H9 (cell line): ENCODE measurements at regions not wholly inside any gene's neighbourhood (a gene's known extent, or its start where the extent isn't known, plus 50 kb on each side); places are given as distances from the start of the nearest gene placed in this dataset.

Source experiments
- DNase-seq: peaks from one replicate; pipeline ENCODE4 v3.0.0-alpha.2; 2017
- H2AFZ ChIP-seq: one replicate; pipeline ENCODE4 v1.6.1; 2013; ENCODE audit warnings: mild to moderate bottlenecking, low read length, control low read depth, moderate library complexity
- H2AK5ac ChIP-seq: 2 replicates; pipeline ENCODE4 v1.6.1; 2013; ENCODE audit warnings: low read length, control low read depth, mixed read lengths; ENCODE audit not compliant: insufficient read length
- H2BK120ac ChIP-seq: one replicate; pipeline ENCODE4 v1.6.1; 2013; ENCODE audit warnings: low read depth, mild to moderate bottlenecking, low read length, control low read depth, inconsistent platforms; ENCODE audit not compliant: poor library complexity, severe bottlenecking
- H2BK12ac ChIP-seq: 2 replicates; pipeline ENCODE4 v1.6.1; 2013; ENCODE audit warnings: low read length, control low read depth, mixed read lengths, low read depth; ENCODE audit not compliant: insufficient read length
- H2BK15ac ChIP-seq: 2 replicates; pipeline ENCODE4 v1.6.1; 2013; ENCODE audit warnings: low read depth, low read length, control low read depth
- H2BK20ac ChIP-seq: one replicate; pipeline ENCODE4 v1.6.1; 2013; ENCODE audit warnings: low read depth, mild to moderate bottlenecking, low read length, control low read depth, inconsistent platforms; ENCODE audit not compliant: poor library complexity, severe bottlenecking
- H2BK5ac ChIP-seq: 2 replicates; pipeline ENCODE4 v1.6.1; 2013; ENCODE audit warnings: low read length, control low read depth, mixed read lengths; ENCODE audit not compliant: insufficient read length
- H3K14ac ChIP-seq: 2 replicates; pipeline ENCODE4 v1.6.1; 2013; ENCODE audit warnings: low read length, control low read depth; ENCODE audit not compliant: insufficient read depth
- H3K18ac ChIP-seq: 2 replicates; pipeline ENCODE4 v1.6.1; 2013; ENCODE audit warnings: low read depth, mild to moderate bottlenecking, mixed read lengths, low read length, control low read depth; ENCODE audit not compliant: insufficient read length
- H3K23ac ChIP-seq: 2 replicates; pipeline ENCODE4 v1.6.1; 2013; ENCODE audit warnings: low read length, control low read depth, mixed read lengths, low read depth; ENCODE audit not compliant: insufficient read length
- H3K23me2 ChIP-seq: 2 replicates; pipeline ENCODE4 v1.6.1; 2013; ENCODE audit warnings: low read depth, mild to moderate bottlenecking, mixed read lengths, low read length, control low read depth; ENCODE audit not compliant: insufficient read length, poor library complexity, severe bottlenecking
- H3K27ac ChIP-seq: 2 replicates; pipeline ENCODE4 v1.5.1; 2013; ENCODE audit warnings: low read length, control low read depth, mixed read lengths, low read depth; ENCODE audit not compliant: insufficient read length
- H3K27me3 ChIP-seq: 2 replicates; pipeline ENCODE4 v1.6.1; 2013; ENCODE audit warnings: low read length, control low read depth, inconsistent platforms; ENCODE audit not compliant: insufficient read depth
- H3K4ac ChIP-seq: 2 replicates; pipeline ENCODE4 v1.6.1; 2013; ENCODE audit warnings: low read depth, mild to moderate bottlenecking, control low read depth, inconsistent platforms, low read length, moderate library complexity
- H3K4me1 ChIP-seq: 2 replicates; pipeline ENCODE4 v1.6.1; 2013; ENCODE audit warnings: low read length, control low read depth, inconsistent platforms; ENCODE audit not compliant: insufficient read depth
- H3K4me2 ChIP-seq: 2 replicates; pipeline ENCODE4 v1.6.1; 2013; ENCODE audit warnings: low read length, control low read depth, mixed read lengths; ENCODE audit not compliant: insufficient read length, insufficient read depth
- H3K56ac ChIP-seq: 2 replicates; pipeline ENCODE4 v1.6.1; 2013; ENCODE audit warnings: low read depth, mild to moderate bottlenecking, mixed read lengths, low read length, control low read depth; ENCODE audit not compliant: insufficient read length
- H3K79me1 ChIP-seq: 2 replicates; pipeline ENCODE4 v1.6.1; 2013; ENCODE audit warnings: low read depth, mild to moderate bottlenecking, moderate library complexity, low read length, control low read depth, inconsistent platforms; ENCODE audit not compliant: insufficient read depth, poor library complexity, severe bottlenecking
- H3K79me2 ChIP-seq: 2 replicates; pipeline ENCODE4 v1.6.1; 2013; ENCODE audit warnings: low read length, control low read depth, inconsistent platforms; ENCODE audit not compliant: insufficient read depth
- H3K9ac ChIP-seq: 2 replicates; pipeline ENCODE4 v1.6.1; 2013; ENCODE audit warnings: low read length, control low read depth, mixed read lengths; ENCODE audit not compliant: insufficient read length; ENCODE audit errors: extremely low read depth
- H3K9me3 ChIP-seq: one replicate; pipeline ENCODE4 v1.6.1; 2013; ENCODE audit warnings: low read depth, low read length, inconsistent platforms; ENCODE audit not compliant: control insufficient read depth
- H3T11ph ChIP-seq: one replicate; pipeline ENCODE4 v1.6.1; 2013; ENCODE audit warnings: mild to moderate bottlenecking, low read length, control low read depth, inconsistent platforms
- H4K20me1 ChIP-seq: one replicate; pipeline ENCODE4 v1.6.1; 2013; ENCODE audit not compliant: control insufficient read depth, insufficient read length, insufficient read depth
- H4K5ac ChIP-seq: 2 replicates; pipeline ENCODE4 v1.6.1; 2013; ENCODE audit warnings: low read depth, mild to moderate bottlenecking, mixed read lengths, low read length, control low read depth; ENCODE audit not compliant: insufficient read length
- H4K8ac ChIP-seq: replicated peaks from 2 replicates; pipeline ENCODE4 v1.6.1; 2013; ENCODE audit warnings: low read length, control low read depth, mixed read lengths, low read depth; ENCODE audit not compliant: insufficient read length
- H4K91ac ChIP-seq: 2 replicates; pipeline ENCODE4 v1.6.1; 2013; ENCODE audit warnings: low read depth, mild to moderate bottlenecking, moderate library complexity, mixed read lengths, low read length, control low read depth; ENCODE audit not compliant: insufficient read length
- H3K27ac Mint-ChIP-seq, 3 experiments: 2 replicates in 2 of 3; 3 replicates in 1 of 3; pipeline ENCODE4 v1.8.0; 2020 to 2021; ENCODE audit warnings: mixed read lengths in 3 of 3, mild to moderate bottlenecking in 1 of 3, moderate library complexity in 1 of 3
- H3K27me3 Mint-ChIP-seq: 2 replicates; pipeline ENCODE4 v1.8.0; 2021; ENCODE audit warnings: low read depth, mild to moderate bottlenecking, moderate library complexity, mixed read lengths
- H3K36me3 Mint-ChIP-seq, 3 experiments: 2 replicates in 2 of 3; 3 replicates in 1 of 3; pipeline ENCODE4 v1.8.0; 2020 to 2021; ENCODE audit warnings: low read depth in 3 of 3, mixed read lengths in 3 of 3; ENCODE audit not compliant: insufficient read depth in 1 of 3
- H3K4me1 Mint-ChIP-seq, 2 experiments: 2 replicates each; pipeline ENCODE4 v1.8.0; 2020; ENCODE audit warnings: mixed read lengths in 2 of 2
- H3K4me3 Mint-ChIP-seq, 2 experiments: 2 replicates in 1 of 2; 3 replicates in 1 of 2; pipeline ENCODE4 v1.8.0; 2020 to 2021; ENCODE audit warnings: mild to moderate bottlenecking in 2 of 2, mixed read lengths in 2 of 2, moderate library complexity in 1 of 2
- H3K9me3 Mint-ChIP-seq, 2 experiments: 2 replicates in 1 of 2; 3 replicates in 1 of 2; pipeline ENCODE4 v1.8.0; 2020; ENCODE audit warnings: mild to moderate bottlenecking in 2 of 2, mixed read lengths in 2 of 2, moderate library complexity in 1 of 2
- WGBS: extraction: QIAGEN DNeasy Blood & Tissue Kit; methylation state at CpG from one replicate; pipeline ENCODE4 v1.1.7; 2013; ENCODE audit warnings: missing lambda C conversion rate, low lambda C conversion rate, mixed read lengths; ENCODE audit not compliant: insufficient read length; ENCODE audit errors: extremely low coverage; 5-methylcytosine and 5-hydroxymethylcytosine counted together
- TF ChIP-seq, protein P1 (sequence below): fragments of 200-600 bp; sonication (generic); conservative IDR thresholded peaks from 3 replicates; pipeline ENCODE4 v1.8.0; 2021; ENCODE audit warnings: antibody characterized with exemption, mild to moderate bottlenecking

DNA sequence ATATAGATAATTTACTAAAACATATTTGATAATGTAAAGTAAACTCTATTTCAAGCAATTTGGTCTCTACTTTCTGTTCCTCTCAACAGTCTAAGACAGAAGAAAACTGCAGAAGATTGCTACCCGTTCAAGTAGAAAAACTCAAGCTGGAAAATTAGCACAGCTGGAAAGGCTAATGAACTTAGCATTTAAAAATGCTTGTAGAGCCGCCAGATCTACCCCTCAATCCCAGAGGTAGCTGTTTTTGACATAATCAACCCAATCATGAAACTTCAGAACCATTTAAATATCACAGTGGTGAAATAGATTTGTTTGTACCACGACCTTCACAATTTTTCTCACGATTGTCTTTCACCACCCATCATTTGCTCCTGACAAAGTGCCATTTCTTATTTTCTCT is 479.5 kb downstream of the SPRY1 start:
- no CpG with 5 or more reads among the region's 4 CpGs for WGBS
- Histone ChIP-seq H3K23me2 (no peaks in the 10 kb centered on the region), H4K91ac (no peak overlapping the region), H2AK5ac (no peak overlapping the region), H3K27ac (no peak overlapping the region), H2BK120ac (no peak overlapping the region), H3K9ac (no peak overlapping the region), H3K18ac (no peak overlapping the region), H3K9me3 (no peaks in the 10 kb centered on the region), H4K8ac (no peak overlapping the region), H3K4me2 (no peak overlapping the region), H2BK12ac (no peak overlapping the region), H3K14ac (no peak overlapping the region), H3K4ac (no peak overlapping the region), H2BK5ac (no peak overlapping the region), H2BK15ac (no peak overlapping the region), H3K4me1 (no peaks in the 10 kb centered on the region), H3K56ac (no peak overlapping the region), H3K23ac (no peak overlapping the region), H3T11ph (no peak overlapping the region), H3K79me1 (no peaks in the 10 kb centered on the region), H3K79me2 (no peaks in the 10 kb centered on the region), H2BK20ac (no peak overlapping the region), H4K5ac (no peak overlapping the region), H3K27me3 (no peaks in the 10 kb centered on the region), H2AFZ (no peak overlapping the region), H4K20me1 (no peaks in the 10 kb centered on the region)
- DNase-seq, result no peak
- Mint-ChIP-seq H3K9me3 (peaks cover 8 to 14% of the 10 kb centered on the region in 2 experiments; a peak in 4 of 5 replicates), H3K4me1 (peaks cover 9 to 10% of the 10 kb centered on the region in 2 experiments), H3K36me3 (peaks cover 0 to 16% (median 4%) of the 10 kb centered on the region in 3 experiments; a peak in 4 of 7 replicates), H3K4me3 (no peak overlapping the region), H3K27me3 (no peaks in the 10 kb centered on the region), H3K27ac (no peak overlapping the region)
- TF ChIP-seq, protein P1, sequence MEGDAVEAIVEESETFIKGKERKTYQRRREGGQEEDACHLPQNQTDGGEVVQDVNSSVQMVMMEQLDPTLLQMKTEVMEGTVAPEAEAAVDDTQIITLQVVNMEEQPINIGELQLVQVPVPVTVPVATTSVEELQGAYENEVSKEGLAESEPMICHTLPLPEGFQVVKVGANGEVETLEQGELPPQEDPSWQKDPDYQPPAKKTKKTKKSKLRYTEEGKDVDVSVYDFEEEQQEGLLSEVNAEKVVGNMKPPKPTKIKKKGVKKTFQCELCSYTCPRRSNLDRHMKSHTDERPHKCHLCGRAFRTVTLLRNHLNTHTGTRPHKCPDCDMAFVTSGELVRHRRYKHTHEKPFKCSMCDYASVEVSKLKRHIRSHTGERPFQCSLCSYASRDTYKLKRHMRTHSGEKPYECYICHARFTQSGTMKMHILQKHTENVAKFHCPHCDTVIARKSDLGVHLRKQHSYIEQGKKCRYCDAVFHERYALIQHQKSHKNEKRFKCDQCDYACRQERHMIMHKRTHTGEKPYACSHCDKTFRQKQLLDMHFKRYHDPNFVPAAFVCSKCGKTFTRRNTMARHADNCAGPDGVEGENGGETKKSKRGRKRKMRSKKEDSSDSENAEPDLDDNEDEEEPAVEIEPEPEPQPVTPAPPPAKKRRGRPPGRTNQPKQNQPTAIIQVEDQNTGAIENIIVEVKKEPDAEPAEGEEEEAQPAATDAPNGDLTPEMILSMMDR, result no peak
